DND-41 (cell line): ENCODE measurements at regions not wholly inside any gene's neighbourhood (a gene's known extent, or its start where the extent isn't known, plus 50 kb on each side); places are given as distances from the start of the nearest gene placed in this dataset.

ENCODE experiments used
- ATAC-seq: fragments of 200-7000 bp; cut with Tn5 transposase; 3 replicates; pipeline ENCODE4 v1.9.1; 2021; ENCODE audit warnings: low read depth; ENCODE audit not compliant: insufficient read depth
- DNase-seq: peaks from one replicate; pipeline ENCODE4 v3.0.0-alpha.2; 2020
- H2AFZ ChIP-seq: 2 replicates; pipeline ENCODE4 v1.6.0; 2012; ENCODE audit warnings: low read depth, low read length
- H3K27ac ChIP-seq: 2 replicates; pipeline ENCODE4 v1.5.1; 2012; ENCODE audit warnings: low read length, inconsistent platforms
- H3K27me3 ChIP-seq: fragments of 200-600 bp; sonication (generic); 2 replicates; pipeline ENCODE4 v1.6.0; 2012; ENCODE audit warnings: low read length, mild to moderate bottlenecking, inconsistent platforms; ENCODE audit not compliant: insufficient read depth, poor library complexity
- H3K36me3 ChIP-seq: 2 replicates; pipeline ENCODE4 v1.5.1; 2012; ENCODE audit warnings: low read length, inconsistent platforms; ENCODE audit not compliant: insufficient read depth
- H3K4me1 ChIP-seq: 2 replicates; pipeline ENCODE4 v1.5.1; 2012; ENCODE audit warnings: mild to moderate bottlenecking, low read length; ENCODE audit not compliant: insufficient read depth
- H3K4me2 ChIP-seq: 2 replicates; pipeline ENCODE4 v1.6.0; 2012; ENCODE audit warnings: mild to moderate bottlenecking, moderate library complexity, low read length, inconsistent platforms; ENCODE audit not compliant: insufficient read depth
- H3K4me3 ChIP-seq, 2 experiments: fragments of 200-600 bp in 1 of 2; shearing (Covaris generic) in 1 of 2; 2 replicates each; pipeline ENCODE4 v1.5.1; 2012 to 2016; ENCODE audit warnings: inconsistent platforms in 2 of 2, low read length in 2 of 2, mild to moderate bottlenecking in 2 of 2, low read depth in 1 of 2, moderate library complexity in 1 of 2
- H3K79me2 ChIP-seq: 2 replicates; pipeline ENCODE4 v1.6.0; 2012; ENCODE audit warnings: low read length, inconsistent platforms; ENCODE audit not compliant: insufficient read depth
- H3K9ac ChIP-seq: 2 replicates; pipeline ENCODE4 v1.6.0; 2012; ENCODE audit warnings: low read depth, mild to moderate bottlenecking, inconsistent platforms, low read length, moderate library complexity
- H3K9me3 ChIP-seq: 2 replicates; pipeline ENCODE4 v1.5.1; 2012; ENCODE audit warnings: low read length, moderate library complexity, mild to moderate bottlenecking, inconsistent platforms; ENCODE audit not compliant: insufficient read depth, severe bottlenecking
- H4K20me1 ChIP-seq: 2 replicates; pipeline ENCODE4 v1.6.0; 2012; ENCODE audit warnings: low read length; ENCODE audit not compliant: insufficient read depth
- EZH2 ChIP-seq: IDR thresholded peaks from 3 replicates; pipeline ENCODE4 v1.6.1; 2012; ENCODE audit warnings: borderline replicate concordance, low read depth, mild to moderate bottlenecking, moderate library complexity, low read length, inconsistent platforms; ENCODE audit not compliant: severe bottlenecking
- TF ChIP-seq, protein P1 (sequence below): IDR thresholded peaks from 2 replicates; pipeline ENCODE4 v1.5.1; 2012; ENCODE audit warnings: borderline replicate concordance, low read length, moderate library complexity, mild to moderate bottlenecking; ENCODE audit not compliant: poor library complexity, severe bottlenecking; ENCODE audit errors: extremely low read depth

DNA sequence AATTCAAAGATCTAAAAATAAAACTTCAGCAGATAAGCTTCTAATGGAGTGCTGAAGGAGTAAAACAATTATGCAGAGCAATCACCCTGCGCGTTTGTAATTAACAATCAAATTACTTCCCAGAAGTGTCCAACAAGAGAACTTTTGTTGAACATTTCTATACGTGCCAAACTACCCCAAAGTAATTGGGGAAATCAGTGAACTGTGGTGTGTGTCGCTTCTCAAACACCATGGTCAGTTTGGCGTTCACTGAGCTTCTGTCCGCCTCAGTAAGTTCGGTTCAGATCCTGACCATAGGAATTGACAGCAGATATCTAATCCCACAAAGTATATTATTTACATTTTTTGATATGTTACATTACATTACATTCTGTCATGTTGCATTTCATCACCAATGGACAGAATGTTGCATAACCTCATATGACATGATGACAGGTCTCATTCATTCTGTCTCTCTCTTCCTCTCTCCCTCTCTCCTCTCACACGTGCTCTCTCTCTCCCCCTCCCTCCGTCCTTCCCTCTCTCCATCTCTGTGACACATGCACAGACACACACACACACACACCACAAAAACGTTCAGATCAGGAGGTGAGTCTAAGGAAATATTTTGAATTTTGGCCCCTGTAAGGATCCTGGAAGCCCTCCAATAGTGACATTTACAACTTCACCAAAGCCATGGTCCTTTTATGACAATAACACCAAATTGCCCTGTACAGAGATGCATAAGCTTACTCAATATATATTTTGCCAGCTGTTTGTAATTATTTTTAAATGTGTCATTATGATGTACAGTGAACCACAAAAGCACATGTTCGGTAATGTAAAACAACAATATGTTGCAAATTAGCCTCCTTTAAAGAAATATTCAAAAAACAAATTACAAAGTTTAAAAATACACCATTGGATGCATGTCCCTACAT lies 269.2 kb downstream of the FIGN start:
- H3K79me2 ChIP-seq = no peaks in the 10 kb centered on the region
- DNase-seq (no peak), ATAC-seq (no peak)
- H3K27ac ChIP-seq = no peak overlapping the region
- no peaks in the 10 kb centered on the region for H3K4me1 ChIP-seq
- H2AFZ ChIP-seq = no peak overlapping the region
- no peak overlapping the region for H3K4me2 ChIP-seq
- no peak overlapping the region for H3K4me3 ChIP-seq
- no peaks in the 10 kb centered on the region for H4K20me1 ChIP-seq
- H3K27me3 ChIP-seq = no peaks in the 10 kb centered on the region
- no peak for TF ChIP-seq EZH2
- TF ChIP-seq, protein P1, sequence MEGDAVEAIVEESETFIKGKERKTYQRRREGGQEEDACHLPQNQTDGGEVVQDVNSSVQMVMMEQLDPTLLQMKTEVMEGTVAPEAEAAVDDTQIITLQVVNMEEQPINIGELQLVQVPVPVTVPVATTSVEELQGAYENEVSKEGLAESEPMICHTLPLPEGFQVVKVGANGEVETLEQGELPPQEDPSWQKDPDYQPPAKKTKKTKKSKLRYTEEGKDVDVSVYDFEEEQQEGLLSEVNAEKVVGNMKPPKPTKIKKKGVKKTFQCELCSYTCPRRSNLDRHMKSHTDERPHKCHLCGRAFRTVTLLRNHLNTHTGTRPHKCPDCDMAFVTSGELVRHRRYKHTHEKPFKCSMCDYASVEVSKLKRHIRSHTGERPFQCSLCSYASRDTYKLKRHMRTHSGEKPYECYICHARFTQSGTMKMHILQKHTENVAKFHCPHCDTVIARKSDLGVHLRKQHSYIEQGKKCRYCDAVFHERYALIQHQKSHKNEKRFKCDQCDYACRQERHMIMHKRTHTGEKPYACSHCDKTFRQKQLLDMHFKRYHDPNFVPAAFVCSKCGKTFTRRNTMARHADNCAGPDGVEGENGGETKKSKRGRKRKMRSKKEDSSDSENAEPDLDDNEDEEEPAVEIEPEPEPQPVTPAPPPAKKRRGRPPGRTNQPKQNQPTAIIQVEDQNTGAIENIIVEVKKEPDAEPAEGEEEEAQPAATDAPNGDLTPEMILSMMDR = no peak
- H3K9me3 ChIP-seq = no peaks in the 10 kb centered on the region
- H3K36me3 ChIP-seq = no peaks in the 10 kb centered on the region
- no peak overlapping the region for H3K9ac ChIP-seq

DNA sequence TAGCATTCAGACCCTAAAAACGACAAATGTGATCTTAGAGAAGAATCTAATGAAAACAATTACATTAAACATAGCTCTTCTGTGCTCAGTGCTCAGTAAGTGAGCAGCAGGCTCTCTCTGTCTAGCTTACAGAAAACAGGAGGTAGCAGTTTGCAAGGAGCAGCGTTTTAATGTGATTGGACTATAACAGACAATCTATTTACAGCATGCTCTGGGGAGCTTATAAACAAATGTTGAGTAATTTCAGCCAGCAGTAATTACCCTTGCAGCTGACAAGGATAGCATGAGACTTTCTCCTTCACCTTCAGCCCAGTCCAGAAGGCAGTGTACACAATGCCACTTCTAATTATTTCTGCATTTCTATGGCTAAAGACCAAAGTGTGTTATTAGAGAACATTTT lies 270.4 kb downstream of the FIGN start:
- no peak for DNase-seq
- H4K20me1 ChIP-seq = no peaks in the 10 kb centered on the region
- H3K9me3 ChIP-seq = no peaks in the 10 kb centered on the region
- no peaks in the 10 kb centered on the region for H3K79me2 ChIP-seq
- TF ChIP-seq, protein P1 = no peak
- TF ChIP-seq EZH2 = no peak
- no peak overlapping the region for H3K4me3 ChIP-seq
- no peaks in the 10 kb centered on the region for H3K36me3 ChIP-seq
- H3K4me2 ChIP-seq = no peak overlapping the region
- H2AFZ ChIP-seq = no peak overlapping the region
- ATAC-seq = no peak
- H3K27me3 ChIP-seq = no peaks in the 10 kb centered on the region
- H3K4me1 ChIP-seq = no peaks in the 10 kb centered on the region
- H3K9ac ChIP-seq = no peak overlapping the region
- H3K27ac ChIP-seq = no peak overlapping the region

DNA sequence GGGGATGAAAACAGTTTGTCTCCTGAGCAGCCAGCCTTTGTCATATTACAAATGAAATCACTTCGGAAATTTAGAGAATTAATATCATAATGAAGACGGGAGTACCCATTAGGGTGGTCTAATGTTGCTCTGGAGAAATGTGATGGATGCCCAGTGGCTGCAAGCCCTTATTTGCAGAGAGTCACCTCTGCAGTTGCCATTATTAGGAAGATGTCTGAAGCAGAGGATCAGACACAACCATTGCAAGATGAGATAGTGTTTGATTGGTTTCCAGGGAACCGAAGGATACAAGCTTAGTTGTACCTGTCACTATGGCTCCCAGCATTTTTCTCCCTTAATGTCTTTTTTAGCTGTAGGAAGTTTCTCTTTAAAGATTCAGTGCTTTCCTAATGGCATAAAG lies 272.4 kb downstream of the FIGN start:
- H3K9me3 ChIP-seq = no peaks in the 10 kb centered on the region
- H3K4me2 ChIP-seq = no peak overlapping the region
- no peak overlapping the region for H2AFZ ChIP-seq
- H3K9ac ChIP-seq = no peak overlapping the region
- H3K4me1 ChIP-seq = no peaks in the 10 kb centered on the region
- TF ChIP-seq, protein P1 = no peak
- no peak for TF ChIP-seq EZH2
- no peak overlapping the region for H3K4me3 ChIP-seq
- DNase-seq = no peak
- no peaks in the 10 kb centered on the region for H3K27me3 ChIP-seq
- H3K79me2 ChIP-seq = no peaks in the 10 kb centered on the region
- no peaks in the 10 kb centered on the region for H3K36me3 ChIP-seq
- ATAC-seq = no peak
- H3K27ac ChIP-seq = no peak overlapping the region
- no peaks in the 10 kb centered on the region for H4K20me1 ChIP-seq
